H1 (cell line): ENCODE measurements at regions not wholly inside any gene's neighbourhood (a gene's known extent, or its start where the extent isn't known, plus 50 kb on each side); places are given as distances from the start of the nearest gene placed in this dataset.

Source experiments
- CTCF ChIA-PET: fragments of 300-600 bp; sonication (Branson Sonifier 250); formaldehyde crosslinking; loops from one replicate; lab custom pipeline; 2021; ENCODE audit not compliant: partially characterized antibody; lab: Charles Lee
- POLR2A ChIA-PET: fragments of 300-600 bp; sonication (Branson Sonifier 250); formaldehyde crosslinking; loops from one replicate; lab custom pipeline; 2021; ENCODE audit warnings: inconsistent platforms; ENCODE audit not compliant: partially characterized antibody; lab: Charles Lee
- DNase-seq, 2 experiments: peaks; one replicate each; pipeline versions ENCODE4 v3.0.0 to v3.0.0-alpha.2; 2010 to 2022; ENCODE audit warnings: low spot score in 2 of 2, low read depth in 1 of 2, mixed read lengths in 1 of 2
- FAIRE-seq: peaks from 2 replicates; lab custom pipeline; 2011; peaks lifted over from hg19 to GRCh38; lab: Jason Lieb, UNC
- H2AFZ ChIP-seq: 2 replicates; pipeline ENCODE4 v1.8.1; 2012; ENCODE audit warnings: low read length, inconsistent platforms
- H2AK5ac ChIP-seq: 2 replicates; pipeline ENCODE4 v1.6.1; 2013; ENCODE audit warnings: low read depth, low read length
- H2BK120ac ChIP-seq: replicated peaks from 2 replicates; pipeline ENCODE3; 2013; ENCODE audit warnings: low read depth, low read length, inconsistent platforms
- H2BK12ac ChIP-seq: 2 replicates; pipeline ENCODE4 v1.6.1; 2013; ENCODE audit warnings: low read depth, low read length
- H2BK15ac ChIP-seq: 2 replicates; pipeline ENCODE4 v1.6.1; 2013; ENCODE audit warnings: low read length
- H2BK20ac ChIP-seq: 2 replicates; pipeline ENCODE4 v1.6.1; 2013; ENCODE audit warnings: low read length
- H2BK5ac ChIP-seq: 2 replicates; pipeline ENCODE4 v1.6.1; 2013; ENCODE audit warnings: low read depth, low read length
- H3K14ac ChIP-seq: 2 replicates; pipeline ENCODE4 v1.6.1; 2013; ENCODE audit warnings: inconsistent platforms; ENCODE audit not compliant: insufficient read length
- H3K18ac ChIP-seq: 2 replicates; pipeline ENCODE4 v1.6.1; 2013; ENCODE audit warnings: low read length; ENCODE audit errors: extremely low read depth
- H3K23ac ChIP-seq: 2 replicates; pipeline ENCODE4 v1.6.1; 2013; ENCODE audit warnings: inconsistent platforms; ENCODE audit not compliant: insufficient read length
- H3K23me2 ChIP-seq: 2 replicates; pipeline ENCODE4 v1.6.1; 2013; ENCODE audit warnings: low read depth, low read length
- H3K27ac ChIP-seq: 2 replicates; pipeline ENCODE4 v1.6.1; 2011; ENCODE audit warnings: low read depth, low read length, inconsistent platforms
- H3K27me3 ChIP-seq, 4 experiments: replicated peaks in 1 of 4; 1 replicate in 1 of 4; 2 replicates in 3 of 4; pipeline versions ENCODE4 v1.6.1 to v1.8.1; 2011 to 2013; ENCODE audit warnings: low read length in 3 of 4, mild to moderate bottlenecking in 3 of 4, inconsistent platforms in 2 of 4, mixed read lengths in 2 of 4, moderate library complexity in 1 of 4; ENCODE audit not compliant: control insufficient read depth in 3 of 4, insufficient read depth in 3 of 4; ENCODE audit errors: extremely low read depth in 1 of 4
- H3K36me3 ChIP-seq, 4 experiments: 2 replicates each; pipeline versions ENCODE4 v1.6.1 to v1.8.1; 2011 to 2013; ENCODE audit warnings: mild to moderate bottlenecking in 4 of 4, low read length in 3 of 4, moderate library complexity in 2 of 4, control low read depth in 1 of 4, inconsistent platforms in 1 of 4; ENCODE audit not compliant: insufficient read depth in 4 of 4, control insufficient read depth in 2 of 4
- H3K4ac ChIP-seq: replicated peaks from 2 replicates; pipeline ENCODE3; 2013; ENCODE audit warnings: low read length, low read depth, mixed read lengths, inconsistent platforms; ENCODE audit not compliant: insufficient read length
- H3K4me1 ChIP-seq, 4 experiments: replicated peaks in 1 of 4; 1 replicate in 1 of 4; 2 replicates in 3 of 4; pipeline versions ENCODE4 v1.6.1 to v1.8.1; 2011 to 2013; ENCODE audit warnings: low read length in 3 of 4, inconsistent platforms in 2 of 4, mixed read lengths in 1 of 4; ENCODE audit not compliant: insufficient read depth in 4 of 4, control insufficient read depth in 3 of 4
- H3K4me2 ChIP-seq, 2 experiments: 2 replicates each; pipeline versions ENCODE4 v1.6.1 to v1.8.1; 2011 to 2013; ENCODE audit warnings: low read depth in 2 of 2, low read length in 2 of 2, control low read depth in 1 of 2, inconsistent platforms in 1 of 2, mild to moderate bottlenecking in 1 of 2; ENCODE audit not compliant: insufficient read depth in 1 of 2
- H3K4me3 ChIP-seq, 4 experiments: fragments of 200-600, 300-600 bp in 1 of 4; sonication (generic), shearing (Covaris generic), sonication (Bioruptor Twin) in 1 of 4; 2 replicates each; pipeline versions ENCODE4 v1.5.1 to v1.8.1; 2011 to 2016; ENCODE audit warnings: low read length in 4 of 4, low read depth in 3 of 4, control low read depth in 2 of 4, inconsistent platforms in 2 of 4, mild to moderate bottlenecking in 2 of 4, mixed read lengths in 1 of 4, moderate library complexity in 1 of 4; ENCODE audit not compliant: insufficient read depth in 2 of 4; ENCODE audit errors: extremely low read depth in 1 of 4
- H3K56ac ChIP-seq: replicated peaks from 2 replicates; pipeline ENCODE3; 2013; ENCODE audit warnings: low read depth, mild to moderate bottlenecking, mixed read lengths, low read length, inconsistent platforms; ENCODE audit not compliant: insufficient read length
- H3K79me1 ChIP-seq: 2 replicates; pipeline ENCODE4 v1.6.1; 2013; ENCODE audit warnings: low read depth, low read length, control low read depth
- H3K79me2 ChIP-seq, 2 experiments: 2 replicates each; pipeline versions ENCODE4 v1.6.1 to v1.8.1; 2012 to 2013; ENCODE audit warnings: low read length in 2 of 2, mild to moderate bottlenecking in 2 of 2, inconsistent platforms in 1 of 2; ENCODE audit not compliant: insufficient read depth in 2 of 2, control insufficient read depth in 1 of 2
- H3K9ac ChIP-seq, 4 experiments: replicated peaks in 1 of 4; 1 replicate in 1 of 4; 2 replicates in 3 of 4; pipeline versions ENCODE4 v1.6.1 to v1.8.1; 2011 to 2013; ENCODE audit warnings: low read depth in 3 of 4, low read length in 3 of 4, control low read depth in 2 of 4, mild to moderate bottlenecking in 2 of 4, moderate library complexity in 2 of 4, inconsistent platforms in 1 of 4; ENCODE audit errors: extremely low read depth in 1 of 4
- H3K9me3 ChIP-seq, 2 experiments: 2 replicates each; pipeline versions ENCODE4 v1.6.1 to v1.8.1; 2012 to 2013; ENCODE audit warnings: mild to moderate bottlenecking in 2 of 2, moderate library complexity in 2 of 2, control low read depth in 1 of 2, inconsistent platforms in 1 of 2, low read depth in 1 of 2, low read length in 1 of 2, mixed read lengths in 1 of 2; ENCODE audit not compliant: insufficient read depth in 2 of 2
- H4K20me1 ChIP-seq, 2 experiments: replicated peaks in 1 of 2; 2 replicates each; pipeline versions ENCODE3 to v1.8.1; 2011 to 2013; ENCODE audit warnings: inconsistent platforms in 2 of 2, low read length in 2 of 2, mild to moderate bottlenecking in 1 of 2; ENCODE audit not compliant: insufficient read depth in 2 of 2, control insufficient read depth in 1 of 2
- H4K5ac ChIP-seq: 2 replicates; pipeline ENCODE4 v1.6.1; 2013; ENCODE audit warnings: low read length, low read depth, mixed read lengths, inconsistent platforms; ENCODE audit not compliant: insufficient read length
- H4K8ac ChIP-seq: 2 replicates; pipeline ENCODE4 v1.8.0; 2013; ENCODE audit warnings: mild to moderate bottlenecking, moderate library complexity, low read length, inconsistent platforms; ENCODE audit not compliant: insufficient read depth; ENCODE audit errors: extremely low read depth
- H4K91ac ChIP-seq: replicated peaks from 2 replicates; pipeline ENCODE3; 2013; ENCODE audit warnings: low read length, mixed read lengths, inconsistent platforms; ENCODE audit not compliant: insufficient read length
- CBX5 ChIP-seq: fragments of 300-800, 300-1000 bp; sonication (generic); IDR thresholded peaks from 2 replicates; pipeline ENCODE4 v1.7.1; 2016; ENCODE audit warnings: antibody characterized with exemption, low read length, low read depth
- GABPA ChIP-seq: IDR thresholded peaks from 2 replicates; pipeline ENCODE4 v1.6.1; 2011; ENCODE audit warnings: mild to moderate bottlenecking, low read length, moderate library complexity, borderline replicate concordance; ENCODE audit not compliant: insufficient read depth
- GTF2F1 ChIP-seq: IDR thresholded peaks from 2 replicates; pipeline ENCODE4 v1.6.1; 2012; ENCODE audit warnings: low read depth, low read length, improper control_type of control experiment, borderline replicate concordance
- HDAC6 ChIP-seq: IDR thresholded peaks from one replicate; pipeline ENCODE4 v1.7.1; 2012; ENCODE audit warnings: low read depth, mild to moderate bottlenecking, inconsistent platforms, low read length, moderate library complexity
- JUN ChIP-seq: IDR thresholded peaks from 2 replicates; pipeline ENCODE4 v1.6.1; 2011; ENCODE audit warnings: low read depth, mild to moderate bottlenecking, improper control_type of control experiment, low read length
- KDM1A ChIP-seq: fragments of 200-600, 300-600 bp; sonication (generic); IDR thresholded peaks from 2 replicates; pipeline ENCODE4 v1.7.1; 2016; ENCODE audit warnings: mild to moderate bottlenecking, low read length, borderline replicate concordance
- KDM5A ChIP-seq: fragments of 200-600 bp; IDR thresholded peaks from 2 replicates; pipeline ENCODE4 v1.7.1; 2012; ENCODE audit warnings: mild to moderate bottlenecking, low read length, inconsistent platforms, mixed read lengths
- RAD21 ChIP-seq, 2 experiments: IDR thresholded peaks in 1 of 2; conservative IDR thresholded peaks in 1 of 2; 2 replicates each; pipeline ENCODE4 v1.6.1; 2011; ENCODE audit warnings: low read depth in 2 of 2, low read length in 2 of 2, improper control_type of control experiment in 1 of 2, inconsistent platforms in 1 of 2, mild to moderate bottlenecking in 1 of 2, moderate library complexity in 1 of 2
- SAP30 ChIP-seq: fragments of 300-600 bp; sonication (generic); IDR thresholded peaks from 2 replicates; pipeline ENCODE4 v1.7.1; 2012; ENCODE audit warnings: low read length, moderate library complexity, mild to moderate bottlenecking, inconsistent platforms; ENCODE audit not compliant: insufficient read depth, insufficient replicate concordance
- TAF1 ChIP-seq: IDR thresholded peaks from 2 replicates; pipeline ENCODE4 v1.6.1; 2011; ENCODE audit warnings: mild to moderate bottlenecking, low read depth, low read length
- WGBS, 2 experiments: shearing (Covaris generic) in 1 of 2; methylation state at CpG; one replicate each; pipeline versions ENCODE4 v1.1.6 to v1.1.7; 2013 to 2015; ENCODE audit warnings: low lambda C conversion rate in 2 of 2, mixed read lengths in 2 of 2, inconsistent platforms in 1 of 2, low coverage in 1 of 2, missing lambda C conversion rate in 1 of 2; ENCODE audit not compliant: insufficient replicate concordance in 2 of 2, insufficient coverage in 1 of 2, insufficient read length in 1 of 2; ENCODE audit errors: extremely low coverage in 1 of 2, missing lambda C conversion rate in 1 of 2; 5-methylcytosine and 5-hydroxymethylcytosine counted together

DNA sequence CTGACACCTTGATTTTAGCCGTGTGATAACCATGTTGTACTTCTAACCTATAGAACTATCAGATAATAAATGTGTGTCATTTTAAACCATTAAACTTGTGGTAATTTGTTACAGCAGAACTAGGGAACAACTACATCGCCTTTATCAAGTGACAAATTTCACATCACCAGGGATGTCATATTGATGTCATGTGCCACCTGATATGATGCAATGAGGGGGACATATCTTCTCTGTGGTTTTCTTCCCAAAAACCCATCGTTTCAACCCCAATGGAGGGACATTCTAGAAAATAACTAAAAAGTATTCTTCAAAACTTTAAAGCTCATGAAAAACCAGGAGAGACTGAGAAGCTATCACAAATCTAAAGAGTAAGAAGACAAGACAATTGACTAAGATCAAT is 212.2 kb downstream of the ETV1 start:
- Histone ChIP-seq H3K27me3 (no peaks in the 10 kb centered on the region), H4K91ac (no peak overlapping the region), H3K4me1 (peaks cover 0 to 7% (median 2%) of the 10 kb centered on the region in 4 experiments; a peak in 3 of 7 replicates), H4K20me1 (no peaks in the 10 kb centered on the region), H3K18ac (no peak overlapping the region), H2BK5ac (no peak overlapping the region), H3K23ac (no peak overlapping the region), H3K4ac (no peak overlapping the region), H3K36me3 (no peaks in the 10 kb centered on the region), H3K79me1 (no peaks in the 10 kb centered on the region; the same call in 1 of the 2 replicates), H3K4me2 (no peak overlapping the region), H2BK120ac (no peak overlapping the region), H2BK20ac (no peak overlapping the region), H2AK5ac (no peak overlapping the region), H3K9ac (no peak overlapping the region), H3K23me2 (no peaks in the 10 kb centered on the region), H4K5ac (no peak overlapping the region), H2BK12ac (no peak overlapping the region), H3K27ac (no peak overlapping the region), H3K56ac (no peak overlapping the region), H3K9me3 (no peaks in the 10 kb centered on the region), H3K4me3 (no peak overlapping the region), H2BK15ac (no peak overlapping the region), H2AFZ (no peak overlapping the region), H3K79me2 (0 out of 4 replicates have a peak, but pooled peaks cover 0 to 3% of the 10 kb centered on the region in 2 experiments), H3K14ac (no peak overlapping the region), H4K8ac (no peak overlapping the region)
- TF ChIP-seq HDAC6 = no peak
- TF ChIP-seq GTF2F1 = no peak
- TF ChIP-seq CBX5 = no peak
- TF ChIP-seq GABPA = no peak
- TF ChIP-seq RAD21 (IDR thresholded peaks at IDR 0.05 in 1 of 2, conservative IDR thresholded peaks at IDR 0.05 in 1 of 2; ENCODE audit: low read depth in 2 of 2, low read length in 2 of 2) = no peak
- TF ChIP-seq TAF1 = no peak
- TF ChIP-seq JUN = no peak
- no peak for TF ChIP-seq KDM5A
- no peak for TF ChIP-seq SAP30
- no peak for TF ChIP-seq KDM1A
- DNase-seq (no peak), FAIRE-seq (no peak)
- POLR2A ChIA-PET = no interaction called here
- CTCF ChIA-PET = interaction anchor here (1.1 kb wide), 2 partner anchors 15 to 23 kb away, joined by 3 read pairs; no protein-coding TSS in a partner anchor
- 91% methylated on average over 3 of the region's 3 CpGs; no CpG with 5 or more reads in 1 of the 2 experiments for WGBS, 2 experiments
